ENCODE measurements at regions not wholly inside any gene's neighbourhood (a gene's known extent, or its start where the extent isn't known, plus 50 kb on each side); places are given as distances from the start of the nearest gene placed in this dataset.

- DNase-seq (ENCODE audit: low read depth), result no peak
Measured at GRCh38 chr11:32265911-32266310, 169.4 kb downstream of the WT1 start.

GRCh38 chr11:32266601-32267000 lies 168.7 kb downstream of the WT1 start:
- no peak for DNase-seq (ENCODE audit: low read depth)

GRCh38 chr11:32267679-32268187 lies 167.6 kb downstream of the WT1 start:
- no peak for DNase-seq (ENCODE audit: low read depth)

- DNase-seq (ENCODE audit: low read depth), result no peak
Measured at GRCh38 chr11:32273931-32274330, 161.4 kb downstream of the WT1 start.

GRCh38 chr11:32279672-32280071 lies 155.7 kb downstream of the WT1 start:
- no peak for DNase-seq (ENCODE audit: low read depth)

GRCh38 chr11:32280339-32280738 lies 155.0 kb downstream of the WT1 start:
- DNase-seq (ENCODE audit: low read depth), result no peak

- DNase-seq (ENCODE audit: low read depth), result no peak
Measured at GRCh38 chr11:32288276-32288675, 147.1 kb downstream of the WT1 start.

- no peak for DNase-seq (ENCODE audit: low read depth)
Measured at GRCh38 chr11:32289701-32290100, 145.6 kb downstream of the WT1 start.

- DNase-seq (ENCODE audit: low read depth), result no peak
Measured at GRCh38 chr11:32290783-32291182, 144.6 kb downstream of the WT1 start.

- DNase-seq (ENCODE audit: low read depth), result peak; percentile 6
Measured at GRCh38 chr11:32297611-32298011, 137.7 kb downstream of the WT1 start.

- no peak for DNase-seq (ENCODE audit: low read depth)
Measured at GRCh38 chr11:32302826-32303225, 132.5 kb downstream of the WT1 start.

- DNase-seq (ENCODE audit: low read depth), result no peak
Measured at GRCh38 chr11:32304521-32304920, 130.8 kb downstream of the WT1 start.

- no peak for DNase-seq (ENCODE audit: low read depth)
Measured at GRCh38 chr11:32305460-32305859, 129.9 kb downstream of the WT1 start.

- DNase-seq (ENCODE audit: low read depth), result no peak
Measured at GRCh38 chr11:32307471-32307870, 127.9 kb downstream of the WT1 start.

- no peak for DNase-seq (ENCODE audit: low read depth)
Measured at GRCh38 chr11:32307913-32308312, 127.4 kb downstream of the WT1 start.

GRCh38 chr11:32309530-32310213 lies 125.7 kb downstream of the WT1 start:
- no peak for DNase-seq (ENCODE audit: low read depth)

- no peak for DNase-seq (ENCODE audit: low read depth)
Measured at GRCh38 chr11:32310214-32310601, 125.1 kb downstream of the WT1 start.

- DNase-seq (ENCODE audit: low read depth), result no peak
Measured at GRCh38 chr11:32311346-32312065, 123.8 kb downstream of the WT1 start.

GRCh38 chr11:32312206-32312817 lies 123.0 kb downstream of the WT1 start:
- no peak for DNase-seq (ENCODE audit: low read depth)

GRCh38 chr11:32312865-32313403 lies 122.4 kb downstream of the WT1 start:
- DNase-seq (ENCODE audit: low read depth), result no peak

- DNase-seq (ENCODE audit: low read depth), result no peak
Measured at GRCh38 chr11:32313477-32313876, 121.9 kb downstream of the WT1 start.

GRCh38 chr11:32315121-32315520 lies 120.2 kb downstream of the WT1 start:
- DNase-seq (ENCODE audit: low read depth), result no peak

- no peak for DNase-seq (ENCODE audit: low read depth)
Measured at GRCh38 chr11:32316232-32316631, 119.1 kb downstream of the WT1 start.
